Pancreas (tissue), 10 donors: ENCODE measurements at regions not wholly inside any gene's neighbourhood (a gene's known extent, or its start where the extent isn't known, plus 50 kb on each side); places are given as distances from the start of the nearest gene placed in this dataset.

ENCODE experiments used
- ATAC-seq, 4 donors: fragments of 200-7000 bp; cut with Tn5 transposase; one replicate each; pipeline versions ENCODE4 v1.8.0 to v1.9.1; 2020; ENCODE audit warnings: mild to moderate bottlenecking in 4 of 4, moderate library complexity in 4 of 4
- DNase-seq, 6 donors: peaks; one replicate each; pipeline ENCODE4 v3.0.0-alpha.2; 2020
- FAIRE-seq: peaks from 2 replicates; lab custom pipeline; 2012; peaks lifted over from hg19 to GRCh38; lab: Jason Lieb, UNC
- H3K27ac ChIP-seq, 4 donors: fragments of 200-600 bp; sonication (generic); 1 replicate in 3 of 4; 2 replicates in 1 of 4; pipeline versions ENCODE4 v1.5.0 to v1.8.0; 2020
- H3K27me3 ChIP-seq, 4 donors: fragments of 200-600 bp; one replicate each; pipeline ENCODE4 v1.8.0; 2021
- H3K36me3 ChIP-seq, 3 donors: fragments of 200-600 bp; sonication (generic) in 1 of 3; one replicate each; pipeline versions ENCODE4 v1.5.0 to v1.8.0; 2020 to 2021
- H3K4me1 ChIP-seq, 3 donors: fragments of 200-600 bp; one replicate each; pipeline ENCODE4 v1.8.0; 2021
- H3K4me3 ChIP-seq, 4 donors: fragments of 200-600 bp; sonication (generic) in 2 of 4; one replicate each; pipeline versions ENCODE4 v1.5.0 to v1.8.0; 2020 to 2021
- H3K9me3 ChIP-seq, 4 donors: fragments of 200-600 bp; one replicate each; pipeline ENCODE4 v1.8.0; 2021
- WGBS, 2 donors: extraction: QIAGEN DNeasy Blood & Tissue Kit; methylation state at CpG; one replicate each; pipeline ENCODE4 v1.1.7; 2013; 5-methylcytosine and 5-hydroxymethylcytosine counted together
- intact Hi-C, 3 donors: fragments of 100-400 bp; cut with DNase I; formaldehyde crosslinking; loops; one replicate each; pipeline versions ENCODE4 v1.11.1 to v1.14.2; 2022
- TF ChIP-seq, protein P1 (sequence below), 4 donors: fragments of 200-600 bp; sonication (generic) in 3 of 4; IDR thresholded peaks; one replicate each; pipeline versions ENCODE4 v1.5.0 to v1.8.0; 2021; ENCODE audit warnings: antibody characterized with exemption in 4 of 4
- donor health status: healthy with polysubstance abuse.
- donor health status: DM: no; HTN: no; CAD: no; lungs with moderate emphysema.
- donor health status: DM: no; HTN: no; CAD: no.
- donor health status: control.
- donor health status: control.
- donor health status: Bipolar disorder and iron deficiency.
- donor health status: DM: yes; HTN: yes; CAD: no.
- donor health status: DM: no; HTN: no; CAD: no.
- donor health status: DM: no; HTN: no; CAD: no.
- donor health status: DM: yes; HTN: yes; CAD: no.

DNA sequence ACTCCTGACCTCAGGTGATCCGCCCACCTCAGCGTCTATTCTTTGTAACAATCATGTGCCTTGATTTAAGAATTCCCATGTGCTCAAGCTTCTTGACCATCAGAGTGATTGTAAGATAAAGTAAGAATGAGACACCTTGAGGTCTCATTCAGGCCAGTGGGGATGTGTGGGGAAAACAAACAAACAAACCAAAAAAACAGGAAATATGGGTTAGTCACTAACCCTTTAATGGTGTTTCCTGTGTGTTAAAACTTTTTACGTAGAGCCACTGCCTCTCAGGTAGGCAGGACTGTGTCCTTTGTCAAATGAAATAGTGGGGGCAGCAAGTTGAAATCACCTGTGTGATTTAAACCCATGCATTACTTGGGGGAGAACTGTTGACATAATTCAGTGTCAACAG lies 91.5 kb upstream of the DHRSX start:
- Histone ChIP-seq H3K27me3 (no peaks in the 10 kb centered on the region), H3K9me3 (no peaks in the 10 kb centered on the region), H3K4me3 (no peak overlapping the region), H3K27ac (no peak overlapping the region), H3K36me3 (no peaks in the 10 kb centered on the region), H3K4me1 (peaks cover 0 to 2% (median 0%) of the 10 kb centered on the region in 3 donors)
- TF ChIP-seq, protein P1, sequence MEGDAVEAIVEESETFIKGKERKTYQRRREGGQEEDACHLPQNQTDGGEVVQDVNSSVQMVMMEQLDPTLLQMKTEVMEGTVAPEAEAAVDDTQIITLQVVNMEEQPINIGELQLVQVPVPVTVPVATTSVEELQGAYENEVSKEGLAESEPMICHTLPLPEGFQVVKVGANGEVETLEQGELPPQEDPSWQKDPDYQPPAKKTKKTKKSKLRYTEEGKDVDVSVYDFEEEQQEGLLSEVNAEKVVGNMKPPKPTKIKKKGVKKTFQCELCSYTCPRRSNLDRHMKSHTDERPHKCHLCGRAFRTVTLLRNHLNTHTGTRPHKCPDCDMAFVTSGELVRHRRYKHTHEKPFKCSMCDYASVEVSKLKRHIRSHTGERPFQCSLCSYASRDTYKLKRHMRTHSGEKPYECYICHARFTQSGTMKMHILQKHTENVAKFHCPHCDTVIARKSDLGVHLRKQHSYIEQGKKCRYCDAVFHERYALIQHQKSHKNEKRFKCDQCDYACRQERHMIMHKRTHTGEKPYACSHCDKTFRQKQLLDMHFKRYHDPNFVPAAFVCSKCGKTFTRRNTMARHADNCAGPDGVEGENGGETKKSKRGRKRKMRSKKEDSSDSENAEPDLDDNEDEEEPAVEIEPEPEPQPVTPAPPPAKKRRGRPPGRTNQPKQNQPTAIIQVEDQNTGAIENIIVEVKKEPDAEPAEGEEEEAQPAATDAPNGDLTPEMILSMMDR (IDR thresholded peaks at IDR 0.05), result no peak
- WGBS, 2 donors, result 75 to 80% methylated on average over 3 of the region's 3 CpGs
- FAIRE-seq (no peak), DNase-seq (no peak), ATAC-seq (no peak)
- intact Hi-C loops, result loop anchor here in 2 of 3 donors (5.0 to 10.0 kb wide), 3 partner anchors 937 to 1135 kb away; no protein-coding TSS in a partner anchor

DNA sequence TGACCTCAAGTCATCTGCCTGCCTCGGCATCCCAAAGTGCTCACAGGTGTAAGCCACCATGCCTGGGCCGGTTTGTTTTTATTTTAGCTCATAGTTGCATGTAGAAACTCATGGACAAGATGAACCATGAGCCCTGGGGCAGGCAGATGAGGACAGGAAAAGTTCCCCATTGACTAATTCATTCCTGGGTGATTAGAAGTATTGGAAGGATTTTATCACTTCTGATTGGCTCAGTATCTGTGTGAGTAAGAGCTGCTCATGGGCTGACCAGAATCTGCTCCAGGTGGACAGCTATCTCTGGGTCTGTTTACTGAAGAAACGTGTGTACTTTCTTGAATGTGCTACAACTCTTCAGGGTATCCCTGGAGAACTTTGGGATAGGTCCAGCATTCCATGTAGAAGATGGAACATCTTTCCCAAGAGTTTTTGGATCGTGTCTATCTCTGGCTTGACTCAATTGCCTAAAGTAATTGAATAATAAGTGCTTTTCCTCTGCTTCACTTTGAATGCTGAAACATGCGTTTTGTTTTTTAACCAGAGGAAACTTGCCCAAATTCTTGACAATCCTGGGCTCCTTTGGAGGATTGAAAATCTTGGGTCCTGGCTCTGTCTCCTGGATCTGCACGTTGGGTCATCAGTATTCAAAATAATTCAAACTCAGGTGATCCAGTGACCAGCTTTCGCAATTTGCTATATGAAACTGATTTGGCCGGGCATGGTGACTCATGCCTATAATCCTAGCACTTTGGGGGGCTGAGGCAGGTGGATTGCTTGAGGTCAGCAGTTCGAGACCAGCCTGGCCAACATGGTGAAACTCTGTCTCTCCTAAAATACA lies 88.6 kb upstream of the DHRSX start:
- TF ChIP-seq, protein P1 (IDR thresholded peaks at IDR 0.05), result no peak

DNA sequence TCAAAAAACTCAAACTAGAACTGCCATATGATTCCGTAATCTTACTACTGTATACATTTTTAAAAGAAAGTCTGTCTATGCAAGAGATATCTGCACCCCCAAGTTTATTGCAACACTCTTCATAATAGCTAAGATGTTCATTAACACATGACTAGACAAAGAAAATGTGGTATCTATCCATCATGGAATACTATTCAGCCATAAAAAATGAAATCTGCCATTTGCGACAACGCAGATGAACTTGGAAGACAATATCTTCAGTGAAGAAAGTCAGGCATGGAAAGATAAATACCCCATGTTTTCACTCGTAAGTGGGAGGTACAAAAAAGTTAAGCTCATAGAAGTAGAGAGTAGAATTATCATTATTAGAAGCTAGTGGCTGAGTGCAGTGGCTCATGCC lies 87.3 kb upstream of the DHRSX start:
- Histone ChIP-seq H3K27me3 (peaks cover 0 to 4% (median 0%) of the 10 kb centered on the region in 4 donors), H3K36me3 (no peaks in the 10 kb centered on the region), H3K4me1 (peaks cover 0 to 5% (median 0%) of the 10 kb centered on the region in 3 donors), H3K4me3 (no peak overlapping the region), H3K9me3 (no peaks in the 10 kb centered on the region), H3K27ac (no peak overlapping the region)
- FAIRE-seq, result no peak
- 91 to 93% methylated on average over 4 of the region's 4 CpGs for WGBS, 2 donors
- no peak for ATAC-seq
- DNase-seq, result no peak
- TF ChIP-seq, protein P1 (IDR thresholded peaks at IDR 0.05), result no peak
- intact Hi-C loops, result no loop called here

More for the DNA sequence above, 88.6 kb upstream of the DHRSX start:
- 62 to 64% methylated on average over 9 of the region's 9 CpGs for WGBS, 2 donors
- Histone ChIP-seq H3K4me1 (peaks cover 0 to 2% (median 0%) of the 10 kb centered on the region in 3 donors), H3K9me3 (no peaks in the 10 kb centered on the region), H3K27ac (no peak overlapping the region), H3K27me3 (no peaks in the 10 kb centered on the region), H3K36me3 (no peaks in the 10 kb centered on the region), H3K4me3 (no peak overlapping the region)
- intact Hi-C loops, result loop anchor here in 2 of 3 donors (5.0 to 10.0 kb wide), 3 partner anchors 935 to 1132 kb away; no protein-coding TSS in a partner anchor
- ATAC-seq (no peak), FAIRE-seq (no peak), DNase-seq (no peak)

DNA sequence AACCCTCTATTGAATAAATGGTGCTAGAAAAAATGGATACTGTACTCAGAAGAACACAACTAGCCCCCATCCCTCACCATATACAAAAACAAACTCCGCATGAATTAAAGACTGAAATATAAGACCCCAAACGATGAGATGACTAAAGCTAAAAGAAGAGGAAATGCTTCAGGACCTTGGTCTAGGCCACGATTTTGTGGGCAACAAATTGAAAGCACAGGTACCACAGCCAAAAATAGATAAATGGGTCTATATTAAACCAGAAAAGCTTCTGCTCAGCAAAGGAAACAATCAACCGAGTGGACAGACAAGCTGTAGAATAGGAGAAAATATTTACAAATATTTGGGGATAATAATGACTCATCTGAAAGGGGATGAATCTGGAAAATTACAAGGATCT lies 86.4 kb upstream of the DHRSX start:
- 78 to 94% methylated on average over 4 of the region's 4 CpGs for WGBS, 2 donors

More for the DNA sequence above, 86.4 kb upstream of the DHRSX start:
- TF ChIP-seq, protein P1 (IDR thresholded peaks at IDR 0.05), result no peak
- H3K27me3 ChIP-seq, result peaks cover 0 to 6% (median 1%) of the 10 kb centered on the region in 4 donors
- H3K9me3 ChIP-seq, result no peaks in the 10 kb centered on the region
- no peak overlapping the region for H3K4me3 ChIP-seq
- H3K36me3 ChIP-seq, result no peaks in the 10 kb centered on the region
- H3K4me1 ChIP-seq, result peaks cover 0 to 3% (median 0%) of the 10 kb centered on the region in 3 donors
- ATAC-seq (no peak), FAIRE-seq (no peak), DNase-seq (no peak)
- no peak overlapping the region for H3K27ac ChIP-seq
- intact Hi-C loops, result no loop called here
